H1 (cell line): ENCODE measurements at regions not wholly inside any gene's neighbourhood (a gene's known extent, or its start where the extent isn't known, plus 50 kb on each side); places are given as distances from the start of the nearest gene placed in this dataset.

Source experiments
- BRCA1 ChIP-seq: IDR thresholded peaks from 2 replicates; pipeline ENCODE4 v1.6.1; 2012; ENCODE audit warnings: low read depth, low read length, improper control_type of control experiment
- CBX5 ChIP-seq: fragments of 300-800, 300-1000 bp; sonication (generic); IDR thresholded peaks from 2 replicates; pipeline ENCODE4 v1.7.1; 2016; ENCODE audit warnings: antibody characterized with exemption, low read length, low read depth
- CHD2 ChIP-seq: IDR thresholded peaks from 2 replicates; pipeline ENCODE4 v1.6.1; 2012; ENCODE audit warnings: low read length, improper control_type of control experiment
- JUN ChIP-seq: IDR thresholded peaks from 2 replicates; pipeline ENCODE4 v1.6.1; 2011; ENCODE audit warnings: low read depth, mild to moderate bottlenecking, improper control_type of control experiment, low read length
- JUND ChIP-seq: IDR thresholded peaks from 2 replicates; pipeline ENCODE4 v1.6.1; 2011; ENCODE audit warnings: mild to moderate bottlenecking, improper control_type of control experiment, low read length
- KDM5A ChIP-seq: fragments of 200-600 bp; IDR thresholded peaks from 2 replicates; pipeline ENCODE4 v1.7.1; 2012; ENCODE audit warnings: mild to moderate bottlenecking, low read length, inconsistent platforms, mixed read lengths
- NANOG ChIP-seq: IDR thresholded peaks from 2 replicates; pipeline ENCODE4 v1.6.1; 2011; ENCODE audit warnings: low read length, low read depth, mild to moderate bottlenecking, inconsistent platforms; ENCODE audit not compliant: insufficient read depth, poor library complexity, severe bottlenecking
- POLR2A ChIP-seq, 2 experiments: IDR thresholded peaks; 1 replicate in 1 of 2; 2 replicates in 1 of 2; pipeline ENCODE4 v1.6.1; 2011; ENCODE audit warnings: low read depth in 2 of 2, low read length in 2 of 2, mild to moderate bottlenecking in 2 of 2; ENCODE audit errors: control extremely low read depth in 1 of 2
- RAD21 ChIP-seq, 2 experiments: IDR thresholded peaks in 1 of 2; conservative IDR thresholded peaks in 1 of 2; 2 replicates each; pipeline ENCODE4 v1.6.1; 2011; ENCODE audit warnings: low read depth in 2 of 2, low read length in 2 of 2, improper control_type of control experiment in 1 of 2, inconsistent platforms in 1 of 2, mild to moderate bottlenecking in 1 of 2, moderate library complexity in 1 of 2
- SIX5 ChIP-seq: IDR thresholded peaks from 2 replicates; pipeline ENCODE4 v1.6.1; 2011; ENCODE audit warnings: mild to moderate bottlenecking, low read depth, low read length
- TEAD4 ChIP-seq: IDR thresholded peaks from 2 replicates; pipeline ENCODE4 v1.6.1; 2012; ENCODE audit warnings: low read depth, low read length, inconsistent platforms, mixed read lengths
- ZNF274 ChIP-seq: IDR thresholded peaks from 2 replicates; pipeline ENCODE4 v1.7.0; 2012; ENCODE audit warnings: low read length, borderline replicate concordance; ENCODE audit errors: extremely low read depth
- TF ChIP-seq, protein P1 (sequence below): fragments of 300-600 bp; sonication (generic); IDR thresholded peaks from 2 replicates; pipeline ENCODE4 v1.7.1; 2012; ENCODE audit warnings: low read length, moderate library complexity, mild to moderate bottlenecking, inconsistent platforms; ENCODE audit not compliant: insufficient replicate concordance

DNA sequence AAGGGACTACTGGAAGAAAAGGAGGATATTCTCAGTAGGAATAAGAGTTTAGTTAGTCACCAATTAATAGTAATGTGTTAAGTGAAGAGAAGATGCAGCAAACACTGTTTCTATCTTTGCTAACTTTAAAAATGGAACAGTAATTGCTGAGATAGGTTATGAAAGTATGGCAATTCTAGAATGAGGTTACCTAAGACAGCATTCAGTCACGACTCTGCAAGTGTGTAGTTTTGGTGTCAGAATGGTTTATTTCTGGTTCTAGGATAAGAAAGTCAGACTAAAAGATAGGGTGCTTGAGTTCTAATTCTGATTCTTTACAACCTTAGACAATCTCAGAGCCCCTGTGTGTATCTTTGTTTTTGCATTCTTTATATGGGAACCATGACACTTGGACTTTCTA, 138.1 kb downstream of the POU4F1 start (continued):
- TF ChIP-seq, protein P1, sequence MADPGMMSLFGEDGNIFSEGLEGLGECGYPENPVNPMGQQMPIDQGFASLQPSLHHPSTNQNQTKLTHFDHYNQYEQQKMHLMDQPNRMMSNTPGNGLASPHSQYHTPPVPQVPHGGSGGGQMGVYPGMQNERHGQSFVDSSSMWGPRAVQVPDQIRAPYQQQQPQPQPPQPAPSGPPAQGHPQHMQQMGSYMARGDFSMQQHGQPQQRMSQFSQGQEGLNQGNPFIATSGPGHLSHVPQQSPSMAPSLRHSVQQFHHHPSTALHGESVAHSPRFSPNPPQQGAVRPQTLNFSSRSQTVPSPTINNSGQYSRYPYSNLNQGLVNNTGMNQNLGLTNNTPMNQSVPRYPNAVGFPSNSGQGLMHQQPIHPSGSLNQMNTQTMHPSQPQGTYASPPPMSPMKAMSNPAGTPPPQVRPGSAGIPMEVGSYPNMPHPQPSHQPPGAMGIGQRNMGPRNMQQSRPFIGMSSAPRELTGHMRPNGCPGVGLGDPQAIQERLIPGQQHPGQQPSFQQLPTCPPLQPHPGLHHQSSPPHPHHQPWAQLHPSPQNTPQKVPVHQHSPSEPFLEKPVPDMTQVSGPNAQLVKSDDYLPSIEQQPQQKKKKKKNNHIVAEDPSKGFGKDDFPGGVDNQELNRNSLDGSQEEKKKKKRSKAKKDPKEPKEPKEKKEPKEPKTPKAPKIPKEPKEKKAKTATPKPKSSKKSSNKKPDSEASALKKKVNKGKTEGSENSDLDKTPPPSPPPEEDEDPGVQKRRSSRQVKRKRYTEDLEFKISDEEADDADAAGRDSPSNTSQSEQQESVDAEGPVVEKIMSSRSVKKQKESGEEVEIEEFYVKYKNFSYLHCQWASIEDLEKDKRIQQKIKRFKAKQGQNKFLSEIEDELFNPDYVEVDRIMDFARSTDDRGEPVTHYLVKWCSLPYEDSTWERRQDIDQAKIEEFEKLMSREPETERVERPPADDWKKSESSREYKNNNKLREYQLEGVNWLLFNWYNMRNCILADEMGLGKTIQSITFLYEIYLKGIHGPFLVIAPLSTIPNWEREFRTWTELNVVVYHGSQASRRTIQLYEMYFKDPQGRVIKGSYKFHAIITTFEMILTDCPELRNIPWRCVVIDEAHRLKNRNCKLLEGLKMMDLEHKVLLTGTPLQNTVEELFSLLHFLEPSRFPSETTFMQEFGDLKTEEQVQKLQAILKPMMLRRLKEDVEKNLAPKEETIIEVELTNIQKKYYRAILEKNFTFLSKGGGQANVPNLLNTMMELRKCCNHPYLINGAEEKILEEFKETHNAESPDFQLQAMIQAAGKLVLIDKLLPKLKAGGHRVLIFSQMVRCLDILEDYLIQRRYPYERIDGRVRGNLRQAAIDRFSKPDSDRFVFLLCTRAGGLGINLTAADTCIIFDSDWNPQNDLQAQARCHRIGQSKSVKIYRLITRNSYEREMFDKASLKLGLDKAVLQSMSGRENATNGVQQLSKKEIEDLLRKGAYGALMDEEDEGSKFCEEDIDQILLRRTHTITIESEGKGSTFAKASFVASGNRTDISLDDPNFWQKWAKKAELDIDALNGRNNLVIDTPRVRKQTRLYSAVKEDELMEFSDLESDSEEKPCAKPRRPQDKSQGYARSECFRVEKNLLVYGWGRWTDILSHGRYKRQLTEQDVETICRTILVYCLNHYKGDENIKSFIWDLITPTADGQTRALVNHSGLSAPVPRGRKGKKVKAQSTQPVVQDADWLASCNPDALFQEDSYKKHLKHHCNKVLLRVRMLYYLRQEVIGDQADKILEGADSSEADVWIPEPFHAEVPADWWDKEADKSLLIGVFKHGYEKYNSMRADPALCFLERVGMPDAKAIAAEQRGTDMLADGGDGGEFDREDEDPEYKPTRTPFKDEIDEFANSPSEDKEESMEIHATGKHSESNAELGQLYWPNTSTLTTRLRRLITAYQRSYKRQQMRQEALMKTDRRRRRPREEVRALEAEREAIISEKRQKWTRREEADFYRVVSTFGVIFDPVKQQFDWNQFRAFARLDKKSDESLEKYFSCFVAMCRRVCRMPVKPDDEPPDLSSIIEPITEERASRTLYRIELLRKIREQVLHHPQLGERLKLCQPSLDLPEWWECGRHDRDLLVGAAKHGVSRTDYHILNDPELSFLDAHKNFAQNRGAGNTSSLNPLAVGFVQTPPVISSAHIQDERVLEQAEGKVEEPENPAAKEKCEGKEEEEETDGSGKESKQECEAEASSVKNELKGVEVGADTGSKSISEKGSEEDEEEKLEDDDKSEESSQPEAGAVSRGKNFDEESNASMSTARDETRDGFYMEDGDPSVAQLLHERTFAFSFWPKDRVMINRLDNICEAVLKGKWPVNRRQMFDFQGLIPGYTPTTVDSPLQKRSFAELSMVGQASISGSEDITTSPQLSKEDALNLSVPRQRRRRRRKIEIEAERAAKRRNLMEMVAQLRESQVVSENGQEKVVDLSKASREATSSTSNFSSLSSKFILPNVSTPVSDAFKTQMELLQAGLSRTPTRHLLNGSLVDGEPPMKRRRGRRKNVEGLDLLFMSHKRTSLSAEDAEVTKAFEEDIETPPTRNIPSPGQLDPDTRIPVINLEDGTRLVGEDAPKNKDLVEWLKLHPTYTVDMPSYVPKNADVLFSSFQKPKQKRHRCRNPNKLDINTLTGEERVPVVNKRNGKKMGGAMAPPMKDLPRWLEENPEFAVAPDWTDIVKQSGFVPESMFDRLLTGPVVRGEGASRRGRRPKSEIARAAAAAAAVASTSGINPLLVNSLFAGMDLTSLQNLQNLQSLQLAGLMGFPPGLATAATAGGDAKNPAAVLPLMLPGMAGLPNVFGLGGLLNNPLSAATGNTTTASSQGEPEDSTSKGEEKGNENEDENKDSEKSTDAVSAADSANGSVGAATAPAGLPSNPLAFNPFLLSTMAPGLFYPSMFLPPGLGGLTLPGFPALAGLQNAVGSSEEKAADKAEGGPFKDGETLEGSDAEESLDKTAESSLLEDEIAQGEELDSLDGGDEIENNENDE, result no peak
- no peak for TF ChIP-seq RAD21 (IDR thresholded peaks at IDR 0.05 in 1 of 2, conservative IDR thresholded peaks at IDR 0.05 in 1 of 2; ENCODE audit: low read depth in 2 of 2, low read length in 2 of 2)
- TF ChIP-seq BRCA1, result no peak
- TF ChIP-seq JUND, result no peak
- TF ChIP-seq ZNF274, result no peak
- no peak for TF ChIP-seq KDM5A
- no peak for TF ChIP-seq JUN
- no peak for TF ChIP-seq POLR2A (IDR thresholded peaks at IDR 0.05; ENCODE audit: control extremely low read depth in 1 of 2, low read depth in 2 of 2, low read length in 2 of 2)
- no peak for TF ChIP-seq NANOG
- TF ChIP-seq CHD2, result no peak
- no peak for TF ChIP-seq TEAD4
- TF ChIP-seq SIX5, result no peak
- no peak for TF ChIP-seq CBX5
